HG02642 (cell line): ENCODE measurements at regions not wholly inside any gene's neighbourhood (a gene's known extent, or its start where the extent isn't known, plus 50 kb on each side); places are given as distances from the start of the nearest gene placed in this dataset.
"Not testable (repeated sequence)": the region's sequence is repeated elsewhere in the genome, so short reads cannot be mapped to it uniquely, and the experiment has no call there.

Experiments used
- ATAC-seq: cut with Tn5 transposase; IDR thresholded peaks from one replicate; pipeline ENCODE4 v1.9.1; 2021; ENCODE audit warnings: mild to moderate bottlenecking; ENCODE audit not compliant: unreplicated experiment, poor library complexity

DNA sequence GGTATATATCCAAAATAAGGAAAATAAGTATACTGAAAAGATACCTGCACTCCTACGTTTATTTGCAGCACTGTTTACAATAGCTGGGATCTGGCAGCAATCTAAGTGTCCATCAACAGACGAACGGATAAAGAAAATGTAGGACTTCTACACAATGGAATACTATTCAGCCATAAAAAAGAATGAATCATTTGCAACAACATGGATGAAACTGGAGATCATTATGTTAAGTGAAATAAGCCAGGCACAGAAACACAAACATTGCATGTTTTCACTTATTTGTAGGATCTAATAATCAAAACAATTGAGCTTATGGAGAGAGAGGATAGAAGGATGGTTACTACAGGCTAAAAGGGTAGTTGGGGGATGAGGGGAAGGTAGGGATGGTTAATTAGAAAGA lies 494.0 kb downstream of the UQCRFS1 start:
- no peak for ATAC-seq

DNA sequence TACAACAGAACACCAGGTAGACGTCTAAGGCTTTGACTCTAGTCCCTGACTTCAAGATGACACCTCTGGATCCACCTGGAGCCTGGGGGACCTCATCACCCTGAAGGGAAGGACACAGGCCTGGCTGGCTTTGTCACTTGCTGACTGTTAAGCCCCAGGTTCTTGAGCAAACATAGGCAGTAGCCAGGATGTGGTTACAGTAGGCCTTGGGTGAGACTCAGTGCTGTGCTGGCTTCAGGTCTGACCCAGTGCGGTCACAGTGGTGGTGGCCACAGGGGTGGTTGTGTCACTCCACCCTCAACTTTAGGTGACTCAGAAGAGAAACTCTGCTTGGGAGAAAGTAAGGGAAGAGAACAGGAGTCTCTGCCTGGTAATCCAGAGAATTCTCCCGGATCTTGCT lies 497.8 kb downstream of the UQCRFS1 start:
- no peak for ATAC-seq

DNA sequence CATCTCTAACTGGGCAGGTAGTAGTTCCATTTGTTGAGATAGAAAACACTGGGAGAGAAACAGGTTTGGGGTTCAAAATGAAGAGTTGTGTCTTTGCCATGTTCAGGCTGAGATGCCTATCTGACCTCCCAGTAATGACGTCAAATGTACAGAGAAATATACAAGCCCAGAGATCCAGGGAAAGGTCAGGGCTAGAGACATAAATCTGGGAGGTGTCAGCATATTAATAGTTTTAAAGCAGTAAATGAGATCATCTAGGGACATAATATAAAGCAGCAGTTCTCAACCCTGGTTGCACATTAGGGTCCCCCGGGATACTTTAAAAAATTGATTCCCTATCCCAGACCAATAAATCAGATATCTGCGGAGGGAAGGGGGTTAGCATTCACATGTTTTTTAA lies 501.5 kb downstream of the UQCRFS1 start:
- ATAC-seq: no peak

DNA sequence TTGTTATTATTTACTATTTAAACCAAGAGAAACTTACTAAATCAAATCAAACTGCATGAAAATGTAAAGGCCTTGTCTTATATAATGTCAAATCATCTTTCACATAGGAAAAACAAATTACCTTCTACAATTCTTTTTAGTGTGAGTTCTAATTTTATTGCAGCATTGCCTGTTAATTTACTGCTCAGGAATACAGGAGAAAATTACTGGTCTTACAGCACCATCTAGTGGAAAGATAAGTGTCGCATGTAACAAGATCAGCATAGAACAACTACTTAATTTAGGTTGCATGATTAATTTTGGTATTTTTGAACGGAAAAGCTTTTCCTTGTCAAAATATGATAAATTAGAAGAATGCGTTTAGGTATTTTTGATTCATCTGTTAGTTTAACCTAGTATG lies 502.7 kb downstream of the UQCRFS1 start:
- no peak for ATAC-seq

DNA sequence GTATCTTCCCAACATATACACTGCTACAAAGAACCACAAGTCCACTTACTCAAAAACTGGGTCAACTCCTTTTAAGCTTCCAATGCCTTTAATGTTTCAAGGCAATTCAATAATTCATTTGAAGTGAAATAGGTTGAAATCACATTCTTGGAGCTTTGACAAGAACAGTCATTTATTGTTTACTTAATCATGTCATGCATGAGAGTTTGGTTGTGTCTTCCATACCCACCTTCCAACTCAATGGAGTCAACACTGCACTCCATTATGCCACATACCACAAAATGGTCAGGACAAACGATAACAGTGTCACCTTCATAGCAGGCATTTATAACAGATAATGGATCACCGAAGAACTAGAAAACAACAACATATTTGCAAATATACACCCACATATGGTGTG lies 506.3 kb downstream of the UQCRFS1 start:
- ATAC-seq: no peak

DNA sequence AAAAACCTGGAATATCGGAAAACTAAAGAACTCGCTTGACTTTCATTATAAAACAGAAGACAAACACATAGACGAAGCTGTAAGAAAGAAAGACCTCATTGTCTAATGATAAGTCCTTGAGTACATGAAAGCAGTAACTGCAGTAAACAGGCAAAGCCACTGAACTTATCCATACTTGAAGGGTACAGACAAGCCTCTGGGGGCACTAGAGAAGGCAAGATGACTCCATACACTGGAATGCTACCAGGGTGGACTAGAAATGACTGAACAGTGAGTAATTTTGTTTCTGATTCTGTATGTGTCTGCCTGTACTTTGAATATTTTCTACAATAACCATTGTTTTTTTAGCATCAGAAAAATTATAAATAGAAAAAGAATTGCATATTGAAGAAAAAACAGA lies 507.9 kb downstream of the UQCRFS1 start:
- no peak for ATAC-seq

DNA sequence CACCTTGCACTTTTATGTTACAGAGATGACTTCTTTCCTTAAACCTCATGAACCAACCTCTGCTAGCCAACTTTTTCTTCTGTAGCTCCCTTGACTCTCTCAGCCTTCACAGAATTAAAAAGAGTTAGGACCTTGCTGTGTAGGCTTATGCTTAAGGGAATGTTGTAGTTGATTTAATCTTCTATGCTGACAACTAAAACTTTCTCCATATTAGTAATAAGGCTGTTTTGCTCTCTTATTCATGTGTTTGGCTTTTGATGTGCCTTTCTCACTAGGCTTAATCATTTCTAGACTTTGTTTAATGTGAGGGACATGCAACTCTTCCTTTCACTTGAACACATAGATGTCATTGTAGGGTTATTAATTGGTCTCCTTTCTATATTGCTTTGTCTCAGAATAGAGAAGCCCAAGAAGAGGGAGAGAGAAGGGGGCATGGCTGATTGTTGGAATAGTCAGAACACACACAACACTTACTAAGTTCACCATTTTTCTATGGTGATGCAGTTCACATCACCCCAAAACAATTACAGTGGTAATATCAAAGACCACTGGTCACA lies 509.5 kb downstream of the UQCRFS1 start:
- ATAC-seq: no peak

DNA sequence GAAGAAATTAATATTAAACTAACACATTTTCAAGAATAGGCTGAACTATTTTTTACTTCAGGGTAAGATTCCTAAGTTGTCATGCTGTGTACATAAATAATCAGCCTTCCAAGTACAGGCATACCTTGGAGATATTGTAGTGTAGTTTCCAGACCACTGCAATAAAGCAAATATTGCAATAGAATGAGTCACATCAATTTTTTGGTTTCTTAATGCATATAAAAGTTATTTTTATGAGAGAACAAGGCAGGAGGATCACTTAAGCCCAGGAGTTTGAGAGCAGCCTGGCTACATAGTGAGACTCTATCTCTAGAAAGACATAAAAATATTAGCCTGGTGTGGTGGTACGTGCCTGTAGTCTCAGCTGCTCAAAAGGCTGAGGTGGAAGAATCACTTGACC lies 511.5 kb downstream of the UQCRFS1 start:
- no peak for ATAC-seq

DNA sequence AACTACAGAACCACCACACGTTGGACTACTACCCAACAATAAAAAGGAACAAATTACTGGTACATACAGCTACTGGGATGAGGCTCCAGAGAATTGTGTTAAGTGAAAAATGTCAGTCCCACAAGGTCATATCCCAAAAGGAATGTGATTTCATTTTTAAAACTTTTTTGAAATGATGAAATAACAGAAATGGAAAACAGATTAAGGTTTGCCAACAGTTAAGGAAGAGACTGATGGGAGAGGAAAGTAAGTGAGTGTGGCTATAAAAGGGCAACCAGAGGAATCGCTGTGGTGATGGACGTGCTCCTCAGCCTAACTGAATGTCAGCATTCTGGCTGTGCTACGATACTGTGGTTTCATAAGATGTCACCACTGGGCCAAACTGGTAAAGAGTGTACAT lies 512.8 kb downstream of the UQCRFS1 start:
- ATAC-seq: no peak

DNA sequence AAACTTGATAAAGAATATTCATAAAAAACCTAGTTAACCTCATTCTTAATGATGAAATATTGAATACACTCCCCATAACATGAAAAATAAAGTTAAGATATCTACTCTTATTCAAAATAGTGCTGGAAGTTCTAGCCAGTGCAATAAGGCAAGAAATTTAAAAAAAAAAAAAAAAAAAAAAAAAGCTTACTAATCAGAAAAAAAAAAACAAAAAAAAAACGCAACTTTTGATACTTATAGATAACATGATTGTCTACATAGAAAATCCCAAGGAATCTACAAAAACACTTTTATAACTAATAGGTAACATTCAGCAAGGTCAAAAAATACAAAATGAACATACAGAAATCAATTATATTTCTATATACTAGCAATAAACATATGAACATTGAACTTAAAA lies 515.6 kb downstream of the UQCRFS1 start:
- ATAC-seq: no peak

DNA sequence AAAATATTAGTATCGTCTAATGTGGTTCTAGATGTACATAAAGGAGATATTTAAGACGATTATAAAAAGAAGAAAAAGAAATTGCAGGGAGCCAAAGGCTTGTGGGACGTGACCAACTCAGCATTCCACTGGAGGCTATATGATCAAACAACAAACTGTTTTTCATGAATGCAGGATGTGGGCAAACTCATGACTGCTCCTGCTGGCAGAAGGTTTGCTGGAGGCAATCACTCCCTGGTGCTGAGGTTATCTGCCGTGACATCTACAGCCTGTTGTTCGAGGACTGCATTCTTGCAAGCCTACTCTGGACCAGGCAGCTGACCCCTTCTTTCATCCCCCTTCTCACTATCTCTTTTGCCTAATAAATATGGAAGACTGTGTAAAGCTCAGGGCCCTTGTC lies 518.1 kb downstream of the UQCRFS1 start:
- ATAC-seq: no peak

DNA sequence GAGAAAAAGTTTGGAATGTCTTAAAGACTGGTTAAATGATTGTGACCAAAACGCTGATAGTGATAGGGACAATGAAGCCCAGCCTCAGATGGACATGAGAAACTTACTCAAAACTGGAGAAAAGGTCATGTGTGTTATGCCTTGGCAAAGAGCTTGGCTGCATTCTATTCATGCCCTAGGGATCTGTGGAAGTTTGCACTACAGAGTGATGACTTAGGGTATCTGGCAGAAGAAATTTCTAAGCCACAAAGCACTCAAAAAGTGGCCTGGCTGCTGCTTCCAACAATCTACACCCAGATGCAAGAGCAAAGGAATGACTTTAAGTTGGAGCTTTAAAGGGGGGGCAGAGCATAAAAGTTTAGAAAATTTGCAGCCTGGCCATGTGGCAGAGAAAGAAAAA lies 521.3 kb downstream of the UQCRFS1 start:
- ATAC-seq: no peak

DNA sequence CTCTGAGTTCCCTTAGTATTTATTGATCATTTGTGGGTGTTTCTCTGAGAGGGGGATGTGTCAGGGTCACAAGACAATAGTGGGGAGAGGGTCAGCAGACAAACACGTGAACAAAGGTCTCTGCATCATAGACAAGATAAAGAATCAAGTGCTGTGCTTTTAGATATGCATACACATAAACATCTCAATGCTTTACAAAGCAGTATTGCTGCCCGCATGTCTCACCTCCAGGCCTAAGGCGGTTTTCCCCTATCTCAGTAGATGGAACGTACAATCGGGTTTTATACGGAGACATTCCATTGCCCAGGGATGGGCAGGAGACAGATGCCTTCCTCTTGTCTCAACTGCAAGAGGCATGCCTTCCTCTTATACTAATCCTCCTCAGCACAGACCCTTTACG lies 523.5 kb downstream of the UQCRFS1 start:
- not testable (repeated sequence) for ATAC-seq

DNA sequence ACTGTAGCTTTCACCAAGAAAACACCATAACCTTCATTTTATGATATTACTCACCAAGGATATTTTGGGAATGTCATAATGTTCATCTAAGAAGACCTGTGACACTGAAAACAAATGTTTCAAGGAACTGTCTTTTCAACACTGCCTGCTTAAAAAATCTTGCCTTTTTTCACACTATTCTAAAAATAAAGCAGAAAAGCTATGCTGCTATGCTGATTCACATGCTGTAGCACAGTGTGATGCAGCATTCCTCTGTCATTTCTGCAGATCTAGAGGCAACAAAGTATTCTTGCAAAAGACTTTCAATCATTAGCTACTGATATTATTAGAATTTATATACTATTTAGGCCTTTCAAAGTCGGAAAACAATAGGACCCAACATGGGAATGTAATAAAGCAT lies 525.7 kb downstream of the UQCRFS1 start:
- no peak for ATAC-seq

DNA sequence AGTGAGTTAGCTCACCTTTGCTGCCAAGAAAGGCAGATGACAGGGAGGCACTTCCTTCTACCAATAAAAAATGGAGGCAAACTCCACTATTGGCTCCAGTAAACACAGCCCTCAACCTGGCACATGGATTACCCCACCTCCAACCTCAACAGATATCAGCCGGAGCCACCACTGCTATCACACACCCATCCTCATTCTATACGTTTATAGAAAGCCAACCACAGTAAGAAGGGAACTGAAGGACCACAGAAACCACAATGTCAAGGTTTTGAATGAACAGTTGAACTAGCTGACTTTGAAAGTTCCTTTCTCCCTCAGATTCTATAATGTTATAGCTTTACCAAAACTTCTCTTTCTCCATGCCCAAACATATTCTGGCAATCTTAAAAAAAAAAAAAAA lies 526.2 kb downstream of the UQCRFS1 start:
- ATAC-seq: no peak

DNA sequence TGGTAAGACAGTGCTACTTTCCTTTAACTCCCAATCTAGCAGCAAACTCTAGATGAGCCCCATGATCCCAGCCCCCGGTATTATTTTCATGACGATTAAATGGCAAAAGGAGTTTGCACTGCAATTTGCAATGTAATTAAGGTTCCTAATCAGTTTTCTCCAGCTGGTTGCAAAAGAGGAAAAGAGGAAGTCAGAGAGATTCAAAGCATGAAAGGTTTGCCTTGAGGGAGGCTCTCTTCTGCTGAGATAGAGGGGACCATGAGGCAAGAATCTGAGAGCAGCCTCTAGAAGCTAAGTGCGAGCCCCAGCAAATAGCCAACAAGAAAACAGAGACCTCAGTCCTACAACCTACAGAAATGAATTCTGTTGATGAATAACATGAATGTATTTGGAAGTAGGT lies 527.1 kb downstream of the UQCRFS1 start:
- ATAC-seq: no peak

DNA sequence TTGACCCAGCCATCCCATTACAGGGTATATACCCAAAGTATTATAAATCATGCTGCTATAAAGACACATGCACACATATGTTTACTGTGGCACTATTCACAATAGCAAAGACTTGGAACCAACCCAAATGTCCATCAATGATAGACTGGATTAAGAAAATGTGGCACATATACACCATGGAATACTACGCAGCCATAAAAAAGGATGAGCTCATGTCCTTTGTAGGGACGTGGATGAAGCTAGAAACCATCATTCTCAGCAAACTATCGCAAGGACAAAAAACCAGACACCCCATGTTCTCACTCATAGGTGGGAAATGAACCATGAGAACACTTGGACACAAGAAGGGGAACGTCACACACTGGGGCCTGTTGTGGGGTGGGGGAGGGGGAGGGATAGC lies 527.9 kb downstream of the UQCRFS1 start:
- ATAC-seq: not testable (repeated sequence)

DNA sequence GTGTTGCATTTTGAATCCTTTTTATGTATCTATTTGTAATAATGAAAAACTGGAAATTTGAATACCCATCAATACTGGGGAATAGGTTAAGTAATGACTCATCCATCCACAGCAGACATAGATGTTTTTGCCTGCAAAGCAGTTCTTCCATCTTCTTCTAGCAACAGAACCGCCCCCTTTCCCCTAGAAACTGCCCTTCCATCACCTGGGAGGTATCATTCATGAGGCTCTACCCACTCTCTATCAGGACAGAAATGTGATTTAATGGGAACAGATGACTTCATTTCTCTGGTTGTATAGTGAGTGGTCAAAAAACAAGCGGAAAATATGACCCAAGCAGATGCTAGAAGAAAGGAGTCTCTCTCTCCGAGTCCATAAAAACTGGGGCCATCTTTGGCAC lies 532.8 kb downstream of the UQCRFS1 start:
- no peak for ATAC-seq

DNA sequence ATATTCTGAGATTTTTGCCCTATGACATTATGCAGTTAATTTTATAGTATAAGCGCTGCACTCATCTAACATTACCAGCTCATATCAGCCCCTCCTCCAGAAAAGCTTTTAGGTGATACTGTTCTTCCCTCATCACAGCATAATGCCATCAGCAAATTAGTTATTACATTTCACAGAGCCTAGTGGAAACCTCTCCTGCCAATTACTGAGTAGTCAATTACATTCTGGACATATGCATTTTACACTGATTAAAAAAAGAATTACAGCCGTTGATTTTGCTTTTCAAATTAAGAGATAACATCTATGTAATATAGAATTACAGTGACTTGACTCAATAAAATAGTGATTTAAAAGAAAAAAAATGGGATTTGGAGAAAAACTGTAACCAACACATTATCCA lies 542.1 kb downstream of the UQCRFS1 start:
- no peak for ATAC-seq

DNA sequence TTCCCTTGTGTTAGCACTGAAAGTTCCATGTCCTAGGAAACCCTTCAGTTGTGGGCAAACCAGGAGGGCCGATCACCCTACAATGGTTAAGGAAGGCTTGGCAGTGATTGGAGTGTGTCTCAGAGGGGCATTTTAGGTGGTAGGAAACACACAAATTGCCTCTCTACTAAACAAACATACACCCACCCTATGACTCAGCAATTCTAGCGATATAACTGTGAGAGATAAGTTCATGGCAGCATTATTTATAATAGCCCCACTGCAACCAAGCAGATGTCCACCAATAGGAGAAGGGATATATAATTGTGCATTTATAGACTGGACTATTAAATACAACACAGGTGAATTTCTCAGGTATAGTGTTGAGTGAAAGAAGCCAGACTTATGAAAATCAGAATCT lies 543.1 kb downstream of the UQCRFS1 start:
- ATAC-seq: no peak

DNA sequence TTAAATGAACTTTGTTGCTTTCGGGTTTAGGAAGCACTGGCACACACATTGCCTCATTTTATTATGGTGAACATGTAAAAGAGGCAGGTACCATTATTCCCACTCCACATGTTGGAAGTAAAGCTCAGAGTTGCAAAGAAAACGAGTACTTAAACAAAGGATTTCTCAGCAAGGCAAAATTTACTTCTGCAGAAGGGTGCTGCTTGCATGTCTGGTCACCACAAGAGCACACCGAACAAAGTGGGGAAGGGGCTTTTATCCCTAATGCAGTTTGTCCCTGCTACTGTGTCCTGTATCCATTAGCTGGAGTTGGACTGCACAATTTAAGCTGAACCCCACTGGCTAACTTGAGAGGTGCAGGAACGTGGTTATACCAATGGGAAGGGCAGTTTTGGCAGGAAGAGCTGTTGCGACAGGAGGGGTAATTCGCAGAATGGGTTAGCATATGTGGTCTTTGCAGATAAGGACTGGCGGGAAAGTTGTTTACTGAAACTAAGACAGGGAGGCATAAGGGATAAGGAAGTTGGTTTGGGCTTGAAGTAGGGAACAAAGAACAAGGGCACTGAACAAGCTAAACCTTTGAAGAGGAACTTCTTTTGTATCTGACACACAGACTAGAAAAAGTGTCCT lies 545.5 kb downstream of the UQCRFS1 start:
- no peak for ATAC-seq

DNA sequence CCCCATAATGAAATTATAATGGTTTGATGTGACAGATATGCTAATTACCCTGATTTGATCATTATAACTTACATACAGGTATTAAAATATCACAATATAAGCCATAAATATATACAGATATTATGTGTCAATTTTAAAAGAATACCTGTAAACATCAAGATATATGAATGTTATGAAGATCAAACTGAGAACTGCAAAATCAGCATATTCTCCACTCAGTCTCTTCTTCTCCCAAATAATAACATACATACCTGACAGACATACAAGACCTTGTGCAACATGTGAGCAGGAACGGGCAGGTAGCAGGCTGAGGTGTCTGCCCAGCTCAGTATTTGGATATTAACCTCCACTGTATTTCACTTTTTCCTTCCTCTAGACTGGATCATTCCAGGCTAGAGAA lies 547.2 kb downstream of the UQCRFS1 start:
- no peak for ATAC-seq

DNA sequence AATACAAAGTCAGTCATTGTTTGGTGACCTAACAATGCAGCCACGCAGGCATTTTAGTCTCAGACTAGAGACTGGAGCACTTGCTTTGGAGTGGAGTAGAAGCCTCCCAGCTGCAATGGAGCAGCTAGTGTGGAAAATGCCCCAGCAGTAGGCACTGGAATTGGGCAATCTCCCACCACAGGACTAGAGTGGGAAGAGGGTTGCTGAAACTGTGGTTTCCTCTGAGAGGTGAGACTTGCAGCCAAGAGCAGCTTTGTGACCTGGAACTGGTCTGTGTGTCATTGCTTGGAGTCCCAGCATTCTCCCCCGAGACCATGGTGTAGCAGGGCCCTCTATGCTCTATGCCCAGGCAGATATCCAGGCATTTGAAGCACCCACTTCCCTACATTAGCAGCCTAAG lies 556.3 kb downstream of the UQCRFS1 start:
- ATAC-seq: no peak
